GM18951 (cell line): ENCODE measurements at regions not wholly inside any gene's neighbourhood (a gene's known extent, or its start where the extent isn't known, plus 50 kb on each side); places are given as distances from the start of the nearest gene placed in this dataset.

Source experiments
- POLR2A ChIP-seq: IDR thresholded peaks from 4 replicates; pipeline ENCODE4 v1.6.1; 2011; ENCODE audit warnings: mild to moderate bottlenecking; ENCODE audit not compliant: insufficient read length, insufficient read depth; ENCODE audit errors: extremely low read depth
- in situ Hi-C: fragments of 300-500 bp; cut with MboI; formaldehyde crosslinking; loops from one replicate; pipeline ENCODE4 v1.12.0; 2022; ENCODE audit warnings: low sequenced_read_pairs, mixed read lengths, inconsistent platforms; ENCODE audit not compliant: unreplicated experiment

GRCh38 chr12:92520511-92520910 lies 182.3 kb upstream of the PLEKHG7 start:
- no peak for TF ChIP-seq POLR2A
- in situ Hi-C loops = no loop called here

- no peak for TF ChIP-seq POLR2A
- in situ Hi-C loops = no loop called here
Measured at GRCh38 chr12:92519284-92519683, 183.5 kb upstream of the PLEKHG7 start.

- no peak for TF ChIP-seq POLR2A
- in situ Hi-C loops = no loop called here
Measured at GRCh38 chr12:92518071-92518470, 184.7 kb upstream of the PLEKHG7 start.

- TF ChIP-seq POLR2A = no peak
- in situ Hi-C loops = no loop called here
Measured at GRCh38 chr12:92516277-92516600, 186.6 kb upstream of the PLEKHG7 start.

- no peak for TF ChIP-seq POLR2A
- in situ Hi-C loops = no loop called here
Measured at GRCh38 chr12:92513231-92513730, 189.5 kb upstream of the PLEKHG7 start.

GRCh38 chr12:92511786-92512185 lies 191.0 kb upstream of the PLEKHG7 start:
- in situ Hi-C loops = no loop called here
- TF ChIP-seq POLR2A = no peak

- TF ChIP-seq POLR2A = no peak
- in situ Hi-C loops = loop anchor here (10.0 kb wide), 1 partner anchor 56 kb away; no protein-coding TSS in a partner anchor
Measured at GRCh38 chr12:92509156-92509738, 193.5 kb upstream of the PLEKHG7 start.

GRCh38 chr12:92506891-92507290 lies 195.9 kb upstream of the PLEKHG7 start:
- TF ChIP-seq POLR2A = no peak
- in situ Hi-C loops = loop anchor here (10.0 kb wide), 1 partner anchor 58 kb away; no protein-coding TSS in a partner anchor

- in situ Hi-C loops = loop anchor here (10.0 kb wide), 1 partner anchor 58 kb away; no protein-coding TSS in a partner anchor
- no peak for TF ChIP-seq POLR2A
Measured at GRCh38 chr12:92506460-92506859, 196.3 kb upstream of the PLEKHG7 start.

GRCh38 chr12:92505254-92506231 lies 197.2 kb upstream of the PLEKHG7 start:
- TF ChIP-seq POLR2A = peak; percentile 34
- in situ Hi-C loops = loop anchor here (10.0 kb wide), 1 partner anchor 59 kb away; no protein-coding TSS in a partner anchor

- in situ Hi-C loops = loop anchor here (10.0 kb wide), 1 partner anchor 60 kb away; no protein-coding TSS in a partner anchor
- TF ChIP-seq POLR2A = peak; percentile 20
Measured at GRCh38 chr12:92504594-92504981, 198.2 kb upstream of the PLEKHG7 start.

GRCh38 chr12:92503971-92504593 lies 198.7 kb upstream of the PLEKHG7 start:
- no peak for TF ChIP-seq POLR2A
- in situ Hi-C loops = loop anchor here (10.0 kb wide), 1 partner anchor 61 kb away; no protein-coding TSS in a partner anchor
